Vagina (tissue), 2 donors: ENCODE measurements at regions not wholly inside any gene's neighbourhood (a gene's known extent, or its start where the extent isn't known, plus 50 kb on each side); places are given as distances from the start of the nearest gene placed in this dataset.

Experiments
- DNase-seq, 2 donors: peaks; one replicate each; pipeline ENCODE4 v3.0.0-alpha.2; 2017; ENCODE audit errors: extremely low spot score in 2 of 2
- H3K27ac ChIP-seq: fragments of 200-600 bp; sonication (generic); one replicate; pipeline ENCODE4 v1.5.1; 2019
- H3K27me3 ChIP-seq: fragments of 200-600 bp; sonication (generic); one replicate; pipeline ENCODE4 v1.5.1; 2019
- H3K36me3 ChIP-seq, 2 donors: fragments of 200-600 bp; sonication (generic); one replicate each; pipeline ENCODE4 v1.5.1; 2017 to 2019
- H3K4me1 ChIP-seq: fragments of 200-600 bp; sonication (generic); one replicate; pipeline ENCODE4 v1.5.1; 2019
- H3K4me3 ChIP-seq, 2 donors: fragments of 200-600 bp; sonication (generic); 1 replicate in 1 of 2; 2 replicates in 1 of 2; pipeline ENCODE4 v1.5.1; 2016 to 2019
- H3K9me3 ChIP-seq: fragments of 200-600 bp; sonication (generic); one replicate; pipeline ENCODE4 v1.5.1; 2019
- POLR2A ChIP-seq, 2 donors: fragments of 450-650 bp; IDR thresholded peaks; one replicate each; pipeline ENCODE4 v1.6.1; 2017; ENCODE audit warnings: antibody characterized with exemption in 2 of 2, mild to moderate bottlenecking in 2 of 2, moderate library complexity in 2 of 2
- POLR2AphosphoS5 ChIP-seq, 2 donors: sonication (generic); formaldehyde crosslinking; IDR thresholded peaks; one replicate each; pipeline ENCODE4 v1.9.0; 2017; ENCODE audit warnings: antibody characterized with exemption in 2 of 2, mild to moderate bottlenecking in 2 of 2, low read depth in 1 of 2; ENCODE audit not compliant: insufficient read depth in 1 of 2
- intact Hi-C: fragments of 100-400 bp; cut with DNase I; formaldehyde crosslinking; loops from one replicate; pipeline ENCODE4 v1.15.1; 2023
- TF ChIP-seq, protein P1 (sequence below), 3 experiments: fragments of 450-650 bp in 2 of 3; fragments of 200-600 bp in 1 of 3; sonication (generic) in 1 of 3; IDR thresholded peaks; one replicate each; pipeline ENCODE4 v1.5.1; 2017 to 2019; ENCODE audit warnings: antibody characterized with exemption in 3 of 3, mild to moderate bottlenecking in 2 of 3, moderate library complexity in 2 of 3

DNA sequence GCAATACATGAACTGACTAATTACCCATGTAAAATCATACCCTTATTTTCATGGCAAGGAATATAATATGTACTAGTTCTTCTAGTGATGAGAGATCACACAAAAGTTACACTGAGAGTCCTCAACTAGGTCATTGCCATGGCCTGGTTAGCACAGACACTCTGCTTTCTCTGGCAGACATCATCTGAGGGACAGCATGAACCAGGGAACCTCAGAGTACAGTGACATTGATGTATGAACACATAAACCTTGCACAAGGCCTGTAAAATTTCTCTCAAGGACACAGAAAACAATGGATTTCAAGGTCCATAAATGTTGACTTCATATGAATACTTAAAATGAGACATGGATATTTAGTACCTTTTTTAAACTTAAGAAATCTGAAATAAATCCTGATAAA is 108.8 kb upstream of the MAGI3 start:
- DNase-seq: no peak
- no peaks in the 10 kb centered on the region for H3K36me3 ChIP-seq
- no peaks in the 10 kb centered on the region for H3K4me1 ChIP-seq
- TF ChIP-seq POLR2A (IDR thresholded peaks at IDR 0.05) (no peak), POLR2AphosphoS5 (IDR thresholded peaks at IDR 0.05; ENCODE audit: insufficient read depth in 1 of 2, low read depth in 1 of 2) (no peak)
- TF ChIP-seq, protein P1, sequence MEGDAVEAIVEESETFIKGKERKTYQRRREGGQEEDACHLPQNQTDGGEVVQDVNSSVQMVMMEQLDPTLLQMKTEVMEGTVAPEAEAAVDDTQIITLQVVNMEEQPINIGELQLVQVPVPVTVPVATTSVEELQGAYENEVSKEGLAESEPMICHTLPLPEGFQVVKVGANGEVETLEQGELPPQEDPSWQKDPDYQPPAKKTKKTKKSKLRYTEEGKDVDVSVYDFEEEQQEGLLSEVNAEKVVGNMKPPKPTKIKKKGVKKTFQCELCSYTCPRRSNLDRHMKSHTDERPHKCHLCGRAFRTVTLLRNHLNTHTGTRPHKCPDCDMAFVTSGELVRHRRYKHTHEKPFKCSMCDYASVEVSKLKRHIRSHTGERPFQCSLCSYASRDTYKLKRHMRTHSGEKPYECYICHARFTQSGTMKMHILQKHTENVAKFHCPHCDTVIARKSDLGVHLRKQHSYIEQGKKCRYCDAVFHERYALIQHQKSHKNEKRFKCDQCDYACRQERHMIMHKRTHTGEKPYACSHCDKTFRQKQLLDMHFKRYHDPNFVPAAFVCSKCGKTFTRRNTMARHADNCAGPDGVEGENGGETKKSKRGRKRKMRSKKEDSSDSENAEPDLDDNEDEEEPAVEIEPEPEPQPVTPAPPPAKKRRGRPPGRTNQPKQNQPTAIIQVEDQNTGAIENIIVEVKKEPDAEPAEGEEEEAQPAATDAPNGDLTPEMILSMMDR (IDR thresholded peaks at IDR 0.05): no peak
- no peak overlapping the region for H3K4me3 ChIP-seq
- no peaks in the 10 kb centered on the region for H3K9me3 ChIP-seq
- H3K27ac ChIP-seq: no peak overlapping the region
- H3K27me3 ChIP-seq: no peaks in the 10 kb centered on the region
- intact Hi-C loops: no loop called here

- no peaks in the 10 kb centered on the region for H3K4me1 ChIP-seq
- H3K36me3 ChIP-seq: no peaks in the 10 kb centered on the region
- H3K27ac ChIP-seq: no peak overlapping the region
- intact Hi-C loops: no loop called here
- no peaks in the 10 kb centered on the region for H3K27me3 ChIP-seq
- TF ChIP-seq, protein P1 (IDR thresholded peaks at IDR 0.05): no peak
- TF ChIP-seq POLR2A (IDR thresholded peaks at IDR 0.05) (no peak), POLR2AphosphoS5 (IDR thresholded peaks at IDR 0.05; ENCODE audit: insufficient read depth in 1 of 2, low read depth in 1 of 2) (no peak)
- no peaks in the 10 kb centered on the region for H3K9me3 ChIP-seq
- H3K4me3 ChIP-seq: no peak overlapping the region
- DNase-seq: no peak
Measured at GRCh38 chr1:113282008-113282892, 108.1 kb upstream of the MAGI3 start.

- no peaks in the 10 kb centered on the region for H3K36me3 ChIP-seq
- no peak for DNase-seq
- H3K27me3 ChIP-seq: no peaks in the 10 kb centered on the region
- H3K9me3 ChIP-seq: no peaks in the 10 kb centered on the region
- TF ChIP-seq POLR2A (IDR thresholded peaks at IDR 0.05): no peak
- no peak for TF ChIP-seq POLR2AphosphoS5 (IDR thresholded peaks at IDR 0.05; ENCODE audit: insufficient read depth in 1 of 2, low read depth in 1 of 2)
- TF ChIP-seq, protein P1 (IDR thresholded peaks at IDR 0.05): no peak
- H3K4me3 ChIP-seq: no peak overlapping the region
- intact Hi-C loops: no loop called here
- H3K27ac ChIP-seq: no peak overlapping the region
- no peaks in the 10 kb centered on the region for H3K4me1 ChIP-seq
Measured at GRCh38 chr1:113282893-113283285, 107.4 kb upstream of the MAGI3 start.

GRCh38 chr1:113283914-113284313 is 106.4 kb upstream of the MAGI3 start:
- DNase-seq: no peak
- Histone ChIP-seq H3K4me1 (no peaks in the 10 kb centered on the region), H3K4me3 (no peak overlapping the region), H3K9me3 (no peaks in the 10 kb centered on the region), H3K36me3 (no peaks in the 10 kb centered on the region), H3K27ac (no peak overlapping the region), H3K27me3 (no peaks in the 10 kb centered on the region)
- intact Hi-C loops: no loop called here
- TF ChIP-seq POLR2AphosphoS5 (IDR thresholded peaks at IDR 0.05; ENCODE audit: insufficient read depth in 1 of 2, low read depth in 1 of 2) (no peak), POLR2A (IDR thresholded peaks at IDR 0.05) (no peak)
- TF ChIP-seq, protein P1 (IDR thresholded peaks at IDR 0.05): no peak

DNA sequence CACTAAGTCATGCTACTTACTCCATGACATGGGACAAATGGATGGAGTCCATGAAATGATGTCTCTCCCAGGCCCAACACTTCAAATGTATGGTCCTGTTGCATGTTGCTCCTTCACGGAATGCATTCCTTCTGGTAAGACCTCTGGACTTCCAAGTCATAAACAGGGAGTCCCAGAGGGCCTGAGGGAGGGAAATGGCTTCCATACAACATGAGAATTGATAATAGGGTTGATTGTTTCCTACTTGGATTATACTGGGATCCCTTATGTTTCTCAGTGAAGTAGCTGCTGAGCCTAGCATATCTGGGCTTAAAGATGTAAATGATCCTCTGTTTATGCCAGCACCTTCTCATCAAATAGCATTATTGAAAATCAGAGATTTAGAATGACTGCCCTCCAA is 104.2 kb upstream of the MAGI3 start:
- no peak for DNase-seq
- intact Hi-C loops: no loop called here
- Histone ChIP-seq H3K36me3 (no peaks in the 10 kb centered on the region), H3K4me1 (no peaks in the 10 kb centered on the region), H3K27ac (no peak overlapping the region), H3K27me3 (no peaks in the 10 kb centered on the region), H3K9me3 (no peaks in the 10 kb centered on the region), H3K4me3 (no peak overlapping the region)
- TF ChIP-seq POLR2A (IDR thresholded peaks at IDR 0.05) (no peak), POLR2AphosphoS5 (IDR thresholded peaks at IDR 0.05; ENCODE audit: insufficient read depth in 1 of 2, low read depth in 1 of 2) (no peak)
- TF ChIP-seq, protein P1 (IDR thresholded peaks at IDR 0.05): no peak
